GM13976 (cell line): ENCODE measurements at regions not wholly inside any gene's neighbourhood (a gene's known extent, or its start where the extent isn't known, plus 50 kb on each side); places are given as distances from the start of the nearest gene placed in this dataset.
"Not testable (repeated sequence)": the region's sequence is repeated elsewhere in the genome, so short reads cannot be mapped to it uniquely, and the experiment has no call there.

ENCODE experiments used
- DNase-seq: peaks from one replicate; pipeline ENCODE4 v3.0.0; 2012; ENCODE audit warnings: low spot score
- in situ Hi-C: fragments of 300-500 bp; cut with MboI; formaldehyde crosslinking; loops from one replicate; pipeline ENCODE4 v1.12.0; 2022; ENCODE audit warnings: low sequenced_read_pairs, mixed read lengths, inconsistent platforms; ENCODE audit not compliant: unreplicated experiment
- TF ChIP-seq, protein P1 (sequence below): IDR thresholded peaks from 2 replicates; pipeline ENCODE4 v1.5.1; 2012; ENCODE audit warnings: borderline replicate concordance, mild to moderate bottlenecking; ENCODE audit not compliant: insufficient read depth; ENCODE audit errors: extremely low read depth, missing control alignments, control extremely low read depth

DNA sequence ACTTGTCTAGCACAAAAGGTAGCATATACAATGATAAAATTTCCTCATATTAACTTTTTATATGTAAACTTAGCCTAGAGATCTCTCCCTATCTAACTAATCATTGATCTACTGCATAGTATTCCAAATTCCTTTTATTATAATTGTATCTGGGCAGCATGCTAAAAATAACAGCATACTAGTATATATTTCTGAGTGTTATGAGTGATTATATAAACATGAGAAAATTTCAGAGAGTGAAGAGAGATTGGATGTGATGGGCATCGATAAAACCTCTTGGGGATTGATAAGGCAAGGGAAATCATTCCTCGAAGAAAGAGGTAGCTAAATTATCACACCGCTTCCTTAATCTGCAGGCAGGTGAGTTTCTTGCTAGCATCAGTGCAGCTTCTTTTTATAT is 158.2 kb downstream of the HMHB1 start:
- TF ChIP-seq, protein P1, sequence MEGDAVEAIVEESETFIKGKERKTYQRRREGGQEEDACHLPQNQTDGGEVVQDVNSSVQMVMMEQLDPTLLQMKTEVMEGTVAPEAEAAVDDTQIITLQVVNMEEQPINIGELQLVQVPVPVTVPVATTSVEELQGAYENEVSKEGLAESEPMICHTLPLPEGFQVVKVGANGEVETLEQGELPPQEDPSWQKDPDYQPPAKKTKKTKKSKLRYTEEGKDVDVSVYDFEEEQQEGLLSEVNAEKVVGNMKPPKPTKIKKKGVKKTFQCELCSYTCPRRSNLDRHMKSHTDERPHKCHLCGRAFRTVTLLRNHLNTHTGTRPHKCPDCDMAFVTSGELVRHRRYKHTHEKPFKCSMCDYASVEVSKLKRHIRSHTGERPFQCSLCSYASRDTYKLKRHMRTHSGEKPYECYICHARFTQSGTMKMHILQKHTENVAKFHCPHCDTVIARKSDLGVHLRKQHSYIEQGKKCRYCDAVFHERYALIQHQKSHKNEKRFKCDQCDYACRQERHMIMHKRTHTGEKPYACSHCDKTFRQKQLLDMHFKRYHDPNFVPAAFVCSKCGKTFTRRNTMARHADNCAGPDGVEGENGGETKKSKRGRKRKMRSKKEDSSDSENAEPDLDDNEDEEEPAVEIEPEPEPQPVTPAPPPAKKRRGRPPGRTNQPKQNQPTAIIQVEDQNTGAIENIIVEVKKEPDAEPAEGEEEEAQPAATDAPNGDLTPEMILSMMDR: no peak
- in situ Hi-C loops: loop anchor here (25.0 kb wide), 3 partner anchors 558 to 1058 kb away; partner anchors contain the start of gene NR3C1

DNA sequence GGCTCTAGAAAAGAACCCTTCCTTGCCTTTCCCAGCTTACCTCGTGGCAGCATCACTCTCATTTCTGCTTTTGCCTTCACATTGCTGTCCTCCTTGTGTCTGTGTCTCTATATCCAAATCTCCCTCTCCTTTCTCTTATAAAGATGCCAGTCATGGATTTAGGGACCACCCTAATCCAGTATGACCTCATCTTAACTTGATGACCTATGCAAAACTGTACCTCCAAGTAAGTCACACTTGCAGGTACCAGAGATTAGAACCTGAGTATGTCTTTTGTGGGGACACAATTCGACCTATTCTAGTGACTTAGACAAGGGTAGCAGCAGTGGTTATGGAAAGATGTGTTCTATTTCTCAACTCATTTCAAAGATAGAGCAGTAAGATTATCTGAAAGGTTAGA is 160.1 kb downstream of the HMHB1 start:
- DNase-seq: no peak
- in situ Hi-C loops: loop anchor here (25.0 kb wide), 3 partner anchors 560 to 1060 kb away; partner anchors contain the start of gene NR3C1
- TF ChIP-seq, protein P1: no peak

More for the DNA sequence above, 158.2 kb downstream of the HMHB1 start:
- no peak for DNase-seq

DNA sequence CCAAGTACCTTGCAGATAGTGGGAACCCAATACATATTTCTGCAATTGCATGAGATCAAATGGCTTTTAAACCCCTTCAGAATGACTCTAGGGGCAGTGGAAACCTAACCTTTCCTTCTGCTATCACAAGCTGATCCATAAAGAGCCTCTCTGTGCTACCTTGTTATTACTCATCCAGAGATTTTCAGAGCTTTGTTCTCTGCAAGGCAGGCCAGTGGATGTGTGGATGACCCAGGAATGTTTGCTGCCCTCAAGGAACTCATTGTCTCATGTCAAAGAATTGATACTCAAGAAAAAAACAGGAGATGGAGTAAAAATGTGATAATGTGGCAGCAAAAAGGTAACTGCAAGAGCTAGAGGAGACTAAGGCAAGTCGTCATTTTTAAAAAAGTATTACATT is 164.1 kb downstream of the HMHB1 start:
- in situ Hi-C loops: no loop called here
- TF ChIP-seq, protein P1: no peak
- DNase-seq: no peak

DNA sequence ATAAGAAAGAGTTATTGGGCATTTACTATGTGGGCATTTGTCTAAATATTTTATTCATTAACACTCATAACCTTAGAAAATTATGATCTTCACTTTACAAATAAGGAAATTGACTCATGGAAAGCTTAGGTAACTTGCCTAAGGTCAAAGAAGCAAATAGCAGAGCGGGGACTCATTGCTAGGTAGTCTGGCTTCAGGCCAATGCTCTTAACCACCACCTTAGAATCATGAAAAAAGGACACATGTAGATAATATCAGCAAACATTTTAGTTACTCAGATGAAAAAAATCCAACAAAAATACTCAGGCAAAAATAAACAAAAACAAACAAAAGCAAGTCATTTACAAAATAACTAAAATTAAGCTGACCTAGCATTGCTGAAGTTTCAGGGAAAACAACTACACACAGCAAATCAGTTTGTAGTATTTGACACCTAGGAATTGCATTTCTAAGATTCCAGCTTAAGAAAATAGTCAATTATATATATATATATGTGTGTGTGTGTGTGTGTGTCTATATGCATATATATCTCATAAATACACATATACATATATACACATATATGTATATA is 166.0 kb downstream of the HMHB1 start:
- DNase-seq: no peak
- TF ChIP-seq, protein P1: no peak
- in situ Hi-C loops: no loop called here

DNA sequence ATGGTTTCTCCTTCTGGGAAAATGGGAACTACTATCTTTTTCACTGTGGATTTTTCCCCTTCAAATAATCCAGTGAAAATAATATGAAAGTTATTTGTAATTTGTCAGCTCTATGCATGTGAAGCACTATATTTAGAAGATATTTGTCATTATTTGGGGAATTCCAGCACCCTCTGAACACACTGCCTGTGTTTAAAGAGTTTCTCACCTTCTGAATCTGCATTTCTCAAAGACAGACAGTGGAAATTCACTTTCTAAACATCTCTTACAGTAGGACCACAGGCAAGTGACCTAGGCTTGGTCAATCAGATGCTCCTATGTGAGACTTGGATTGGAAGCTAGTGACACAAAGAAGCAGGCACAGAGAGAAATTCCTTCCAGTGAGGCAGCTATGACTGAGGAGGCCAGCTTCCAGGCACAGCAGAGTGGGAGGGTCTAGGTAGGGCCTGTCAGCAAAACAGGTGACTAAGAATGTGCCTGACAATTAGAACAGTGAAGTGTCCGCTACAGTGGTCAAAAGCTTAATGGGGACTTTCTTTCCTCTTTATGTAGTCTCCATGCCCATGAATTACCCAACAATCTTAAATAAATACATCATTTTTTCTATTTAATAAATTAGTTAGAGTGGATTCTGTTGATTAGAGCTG is 167.2 kb downstream of the HMHB1 start:
- in situ Hi-C loops: no loop called here
- no peak for DNase-seq
- TF ChIP-seq, protein P1: no peak

DNA sequence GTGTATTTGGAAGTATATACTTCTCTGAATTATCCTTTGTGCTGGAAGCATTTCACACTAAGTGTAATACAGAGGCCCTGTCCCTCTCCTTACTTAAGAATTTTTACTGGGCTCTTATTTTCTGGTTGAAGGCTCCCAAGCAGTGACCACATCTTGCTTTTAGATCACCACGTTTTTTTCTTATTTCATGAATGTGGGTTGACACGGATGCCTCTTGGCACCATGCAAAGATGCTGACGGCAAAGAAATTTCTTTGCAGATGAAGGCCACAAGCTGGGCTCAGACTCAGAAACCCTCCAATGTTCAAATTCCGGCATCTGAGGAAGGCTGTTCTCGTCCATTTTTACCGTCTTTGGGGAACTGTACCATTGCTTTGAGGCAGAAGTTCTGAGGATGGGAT is 168.5 kb downstream of the HMHB1 start:
- in situ Hi-C loops: no loop called here

DNA sequence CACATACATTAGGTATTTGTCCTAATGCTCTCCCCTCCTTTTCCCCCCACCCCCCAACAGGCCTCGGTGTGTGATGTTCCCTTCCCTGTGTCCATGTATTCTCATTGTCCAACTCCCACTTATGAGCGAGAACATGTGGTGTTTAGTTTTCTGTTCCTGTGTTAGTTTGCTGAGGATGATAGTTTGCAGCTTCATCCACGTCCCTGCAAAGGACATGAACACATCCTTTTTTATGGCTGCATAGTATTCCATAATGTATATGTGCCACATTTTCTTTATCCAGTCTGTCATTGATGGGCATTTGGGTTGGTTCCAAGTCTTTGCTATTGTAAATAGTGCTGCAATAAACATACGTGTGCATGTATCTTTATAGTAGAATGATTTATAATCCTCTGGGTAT is 171.0 kb downstream of the HMHB1 start:
- DNase-seq, in situ Hi-C loops: not testable (repeated sequence)

More for the DNA sequence above, 168.5 kb downstream of the HMHB1 start:
- no peak for DNase-seq
- TF ChIP-seq, protein P1: no peak
